ENCODE measurements at regions not wholly inside any gene's neighbourhood (a gene's known extent, or its start where the extent isn't known, plus 50 kb on each side); places are given as distances from the start of the nearest gene placed in this dataset.
"Not testable (repeated sequence)": the region's sequence is repeated elsewhere in the genome, so short reads cannot be mapped to it uniquely, and the experiment has no call there.

DNA sequence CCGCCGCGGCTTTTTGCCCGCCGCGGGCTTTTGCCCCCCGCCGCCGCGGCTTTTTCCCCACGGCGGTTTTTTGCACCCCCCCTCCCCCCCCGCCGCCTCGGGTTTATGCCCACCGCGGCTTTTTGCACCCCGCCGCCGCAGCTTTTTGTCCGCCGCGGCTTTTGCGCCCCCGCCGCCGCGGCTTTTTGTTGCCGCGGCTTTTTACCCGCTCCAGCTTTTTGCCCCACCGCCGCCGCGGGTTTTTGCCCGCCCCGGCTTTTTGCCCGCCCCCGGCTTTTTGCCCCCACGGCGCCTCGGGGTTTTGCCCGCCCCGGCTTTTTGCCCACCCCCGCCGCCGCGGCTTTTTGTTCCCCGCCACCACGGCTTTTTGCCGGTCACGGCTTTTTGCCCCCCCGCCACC, 104.9 kb upstream of the FAM72C start:
- not testable (repeated sequence) for H3K27me3 ChIP-seq (ENCODE audit: insufficient read depth, low read length); H3K79me2 ChIP-seq (ENCODE audit: insufficient read depth, low read length); H2BK20ac ChIP-seq (ENCODE audit: low read depth, low read length, poor library complexity, severe bottlenecking); H3K23ac ChIP-seq (ENCODE audit: insufficient read length, low read depth, low read length); H3K9ac ChIP-seq (ENCODE audit: extremely low read depth, insufficient read length, low read length); H4K20me1 ChIP-seq (ENCODE audit: control insufficient read depth, insufficient read depth, insufficient read length); H3K27ac Mint-ChIP-seq; DNase-seq; H2BK12ac ChIP-seq (ENCODE audit: insufficient read length, low read depth, low read length); H2AK5ac ChIP-seq (ENCODE audit: insufficient read length, low read length); H3K79me1 ChIP-seq (ENCODE audit: insufficient read depth, low read depth, low read length, poor library complexity, severe bottlenecking); H2BK5ac ChIP-seq (ENCODE audit: insufficient read length, low read length); H3K56ac ChIP-seq (ENCODE audit: insufficient read length, low read depth, low read length); H4K5ac ChIP-seq (ENCODE audit: insufficient read length, low read depth, low read length); H3K9me3 ChIP-seq (ENCODE audit: control insufficient read depth, low read depth, low read length); H3K23me2 ChIP-seq (ENCODE audit: insufficient read length, low read depth, low read length, poor library complexity, severe bottlenecking); H3K4me2 ChIP-seq (ENCODE audit: insufficient read depth, insufficient read length, low read length); H3K4ac ChIP-seq (ENCODE audit: low read depth, low read length); H3K14ac ChIP-seq (ENCODE audit: insufficient read depth, low read length); H2BK15ac ChIP-seq (ENCODE audit: low read depth, low read length); H4K91ac ChIP-seq (ENCODE audit: insufficient read length, low read depth, low read length); H3K36me3 Mint-ChIP-seq (ENCODE audit: insufficient read depth in 1 of 3, low read depth in 3 of 3); H3K9me3 Mint-ChIP-seq; H3K4me1 ChIP-seq (ENCODE audit: insufficient read depth, low read length); H4K8ac ChIP-seq (replicated peaks; ENCODE audit: insufficient read length, low read depth, low read length); H3K4me1 Mint-ChIP-seq; H2AFZ ChIP-seq (ENCODE audit: low read length); H3K18ac ChIP-seq (ENCODE audit: insufficient read length, low read depth, low read length); H3T11ph ChIP-seq (ENCODE audit: low read length); H2BK120ac ChIP-seq (ENCODE audit: low read depth, low read length, poor library complexity, severe bottlenecking); H3K27ac ChIP-seq (ENCODE audit: insufficient read length, low read depth, low read length)
- peak overlapping the region in 1 of 2 experiments; percentile 12; a peak in 1 of 5 replicates for H3K4me3 Mint-ChIP-seq
- whole genome bisulfite sequencing (ENCODE audit: extremely low coverage, insufficient read length, low lambda C conversion rate) = no CpG with 5 or more reads among the region's 53 CpGs
- H3K27me3 Mint-ChIP-seq (ENCODE audit: low read depth) = peaks cover 14% of the 10 kb centered on the region

DNA sequence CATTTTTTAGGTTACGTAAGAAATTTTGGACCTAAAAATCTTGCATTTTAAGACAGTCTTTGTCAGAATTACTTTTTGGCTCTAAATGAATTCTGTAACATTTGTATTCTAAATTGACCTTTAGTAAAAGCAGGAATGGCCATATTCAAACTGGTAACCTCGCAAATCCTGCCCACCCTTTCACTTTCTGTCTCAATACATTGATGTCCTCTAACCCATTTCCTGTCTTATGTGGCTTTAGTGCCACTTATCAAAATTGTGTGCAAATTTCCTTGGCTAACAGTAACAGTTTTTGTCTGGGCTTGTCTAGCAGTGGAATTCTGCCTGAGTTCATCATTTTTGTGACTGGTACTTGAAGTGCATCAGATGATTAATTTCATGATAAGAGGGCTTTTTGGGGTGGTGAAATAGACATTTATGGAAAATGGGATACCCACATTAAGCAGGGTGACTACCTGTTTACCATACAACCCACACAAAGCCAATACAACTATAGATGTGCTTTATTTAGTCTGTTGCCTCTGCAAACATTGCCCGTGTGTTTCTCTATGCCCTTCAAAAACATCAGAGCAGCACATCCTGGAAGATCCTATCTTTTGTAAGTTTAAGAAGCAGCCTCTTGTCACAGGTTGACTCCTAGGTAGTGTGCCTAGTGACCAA, 98.7 kb upstream of the FAM72C start:
- WGBS (ENCODE audit: extremely low coverage, insufficient read length, low lambda C conversion rate) = no CpG with 5 or more reads among the region's 3 CpGs
- H3K56ac ChIP-seq (ENCODE audit: insufficient read length, low read depth, low read length); H3K18ac ChIP-seq (ENCODE audit: insufficient read length, low read depth, low read length); H2BK5ac ChIP-seq (ENCODE audit: insufficient read length, low read length); H3K9me3 ChIP-seq (ENCODE audit: control insufficient read depth, low read depth, low read length); H2BK15ac ChIP-seq (ENCODE audit: low read depth, low read length); H3K4me2 ChIP-seq (ENCODE audit: insufficient read depth, insufficient read length, low read length); H3T11ph ChIP-seq (ENCODE audit: low read length); H3K4me1 Mint-ChIP-seq; H2AK5ac ChIP-seq (ENCODE audit: insufficient read length, low read length); H3K36me3 Mint-ChIP-seq (ENCODE audit: insufficient read depth in 1 of 3, low read depth in 3 of 3); H3K27me3 Mint-ChIP-seq (ENCODE audit: low read depth); H2BK20ac ChIP-seq (ENCODE audit: low read depth, low read length, poor library complexity, severe bottlenecking); H4K20me1 ChIP-seq (ENCODE audit: control insufficient read depth, insufficient read depth, insufficient read length); H2BK12ac ChIP-seq (ENCODE audit: insufficient read length, low read depth, low read length); H4K8ac ChIP-seq (replicated peaks; ENCODE audit: insufficient read length, low read depth, low read length); H3K4me3 Mint-ChIP-seq; H3K79me1 ChIP-seq (ENCODE audit: insufficient read depth, low read depth, low read length, poor library complexity, severe bottlenecking); H3K4ac ChIP-seq (ENCODE audit: low read depth, low read length); H3K79me2 ChIP-seq (ENCODE audit: insufficient read depth, low read length); H3K4me1 ChIP-seq (ENCODE audit: insufficient read depth, low read length); H3K27ac ChIP-seq (ENCODE audit: insufficient read length, low read depth, low read length); H2BK120ac ChIP-seq (ENCODE audit: low read depth, low read length, poor library complexity, severe bottlenecking); H3K14ac ChIP-seq (ENCODE audit: insufficient read depth, low read length); H2AFZ ChIP-seq (ENCODE audit: low read length); H3K27ac Mint-ChIP-seq; DNase-seq; H3K27me3 ChIP-seq (ENCODE audit: insufficient read depth, low read length); H3K23me2 ChIP-seq (ENCODE audit: insufficient read length, low read depth, low read length, poor library complexity, severe bottlenecking); H4K91ac ChIP-seq (ENCODE audit: insufficient read length, low read depth, low read length); H3K23ac ChIP-seq (ENCODE audit: insufficient read length, low read depth, low read length); H4K5ac ChIP-seq (ENCODE audit: insufficient read length, low read depth, low read length); H3K9me3 Mint-ChIP-seq; H3K9ac ChIP-seq (ENCODE audit: extremely low read depth, insufficient read length, low read length): not testable (repeated sequence)

Measured in H9 (cell line).